ENCODE measurements at regions not wholly inside any gene's neighbourhood (a gene's known extent, or its start where the extent isn't known, plus 50 kb on each side); places are given as distances from the start of the nearest gene placed in this dataset.
"Not testable (repeated sequence)": the region's sequence is repeated elsewhere in the genome, so short reads cannot be mapped to it uniquely, and the experiment has no call there.

- not testable (repeated sequence) for DNase-seq (ENCODE audit: low spot score)
These were observed 75.1 kb upstream of the KIF2A start for GRCh38 chr5:62230876-62231388.

- DNase-seq (ENCODE audit: low spot score): no peak
These were observed 74.4 kb upstream of the KIF2A start for GRCh38 chr5:62231576-62231975.

DNA sequence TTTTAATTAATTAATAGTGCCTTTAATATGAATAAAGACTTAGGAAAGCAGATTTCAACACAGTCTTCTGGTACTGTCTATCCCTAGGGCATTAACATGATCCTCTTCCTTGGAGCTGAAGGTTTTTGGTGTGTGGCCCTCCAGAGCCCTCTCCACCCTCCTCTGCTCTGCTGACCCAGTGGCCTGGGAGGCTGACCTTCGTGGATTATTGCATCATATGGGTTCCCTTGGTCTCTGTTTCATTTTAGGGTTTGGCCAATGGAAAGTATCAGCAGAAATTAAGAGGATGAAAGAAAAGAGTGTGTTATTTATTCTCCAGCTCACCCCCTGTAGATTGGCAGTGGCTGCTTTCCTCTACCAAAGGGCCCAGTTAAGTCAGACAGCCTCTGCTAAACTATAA, 73.8 kb upstream of the KIF2A start:
- DNase-seq (ENCODE audit: low spot score): not testable (repeated sequence)

GRCh38 chr5:62233083-62234046, 72.6 kb upstream of the KIF2A start:
- not testable (repeated sequence) for DNase-seq (ENCODE audit: low spot score)

DNA sequence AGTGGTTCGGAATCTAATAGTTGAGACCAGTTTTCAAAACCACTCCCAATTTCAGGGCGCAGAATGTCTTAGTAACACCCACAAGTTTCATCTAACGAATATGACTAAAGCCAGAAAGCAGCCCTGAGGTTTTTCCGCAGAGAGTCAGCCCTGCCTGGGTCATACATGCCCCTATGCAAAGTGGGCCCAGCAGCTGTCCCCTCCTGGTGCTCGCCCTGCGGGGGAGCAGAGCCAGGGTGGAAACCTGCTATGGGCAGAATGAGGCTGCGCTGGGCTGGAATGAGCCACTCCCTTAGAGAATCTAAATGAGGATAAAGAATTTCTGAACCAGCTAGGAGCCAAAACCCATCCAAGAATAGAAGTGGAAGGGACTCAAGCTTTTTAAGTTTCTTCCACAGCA, 69.4 kb upstream of the KIF2A start:
- not testable (repeated sequence) for DNase-seq (ENCODE audit: low spot score)

DNA sequence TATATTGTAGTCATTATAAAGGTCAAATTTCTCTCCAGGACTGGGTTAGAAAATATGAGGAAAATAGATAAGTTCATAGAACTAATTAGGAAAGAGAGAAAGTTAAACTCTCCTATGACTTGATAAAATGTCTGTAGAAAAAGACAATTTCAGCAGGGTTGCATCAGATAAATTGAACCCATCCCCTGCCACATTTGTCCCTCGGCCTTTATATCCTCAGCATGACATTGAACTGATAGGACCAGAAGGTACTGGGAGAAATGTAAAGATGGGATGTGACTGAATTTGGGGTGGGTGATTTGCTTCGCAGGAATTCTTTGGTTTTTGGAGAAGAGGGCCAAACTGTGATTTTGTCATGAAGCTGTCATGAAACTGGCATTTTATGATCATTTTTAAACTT, 68.1 kb upstream of the KIF2A start:
- DNase-seq (ENCODE audit: low spot score): not testable (repeated sequence)

GRCh38 chr5:62238584-62238983, 67.4 kb upstream of the KIF2A start:
- DNase-seq (ENCODE audit: low spot score): not testable (repeated sequence)

- DNase-seq (ENCODE audit: low spot score): not testable (repeated sequence)
These were observed 65.5 kb upstream of the KIF2A start for GRCh38 chr5:62240494-62240893.

DNA sequence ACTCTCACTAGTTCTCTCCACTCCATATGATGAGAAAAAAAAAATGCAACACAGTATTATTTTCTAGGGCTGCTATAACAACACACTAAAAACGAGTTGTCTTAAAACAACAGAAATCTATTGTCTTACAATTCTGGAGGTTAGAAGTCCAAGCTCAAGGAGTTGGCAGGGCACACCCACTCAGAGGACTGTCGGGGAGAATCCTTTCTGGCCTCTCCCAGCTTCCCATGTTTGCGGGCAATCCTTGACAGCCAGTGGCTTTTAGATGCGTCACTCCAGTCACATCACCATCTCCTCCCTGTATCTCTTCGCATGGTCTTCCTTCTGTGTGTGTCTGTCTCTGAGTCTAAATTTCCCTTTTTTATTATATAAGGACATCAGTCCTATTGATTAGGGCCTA, 64.0 kb upstream of the KIF2A start:
- DNase-seq (ENCODE audit: low spot score): not testable (repeated sequence)

- DNase-seq (ENCODE audit: low spot score): not testable (repeated sequence)
These were observed 63.0 kb upstream of the KIF2A start for GRCh38 chr5:62243046-62243445.

GRCh38 chr5:62248192-62248591, 57.8 kb upstream of the KIF2A start:
- not testable (repeated sequence) for DNase-seq (ENCODE audit: low spot score)

DNA sequence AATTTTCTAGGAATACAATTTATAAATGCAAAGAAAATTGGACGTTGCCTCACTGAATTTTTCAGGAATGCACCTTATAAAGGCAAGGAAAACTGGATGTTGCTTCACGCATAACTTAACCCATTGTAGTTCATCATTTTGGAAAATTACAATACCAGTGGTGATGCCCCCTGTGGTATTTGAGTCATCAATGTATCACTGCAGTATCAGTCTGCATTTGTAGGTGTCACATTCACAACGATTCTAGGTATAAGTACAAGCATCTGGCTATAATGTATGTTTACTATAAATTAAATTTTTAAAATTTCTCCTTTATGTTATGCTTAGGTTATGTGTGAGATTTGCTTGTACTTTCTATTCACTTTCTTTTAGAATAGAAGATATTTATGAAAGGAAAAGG, 55.9 kb upstream of the KIF2A start:
- DNase-seq (ENCODE audit: low spot score): not testable (repeated sequence)

DNA sequence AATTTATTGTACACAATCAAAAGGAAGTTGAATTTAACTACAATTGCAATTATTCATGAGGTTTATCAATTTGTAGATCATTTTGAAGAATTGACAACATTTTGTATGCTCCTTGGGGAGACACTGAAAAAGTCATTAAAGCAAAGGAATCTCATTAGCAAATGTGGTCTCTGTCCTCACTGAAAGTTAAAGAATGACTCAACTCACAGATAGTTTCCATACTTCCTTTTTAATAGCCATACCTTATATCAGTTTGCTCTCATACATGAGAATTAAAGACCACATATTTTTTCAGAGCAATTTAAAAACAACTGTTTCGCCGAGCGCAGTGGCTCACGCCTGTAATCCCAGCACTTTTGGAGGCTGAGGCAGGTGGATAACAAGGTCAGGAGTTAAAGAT, 55.1 kb upstream of the KIF2A start:
- not testable (repeated sequence) for DNase-seq (ENCODE audit: low spot score)

- not testable (repeated sequence) for DNase-seq (ENCODE audit: low spot score)
These were observed 53.5 kb upstream of the KIF2A start for GRCh38 chr5:62252519-62252918.

DNA sequence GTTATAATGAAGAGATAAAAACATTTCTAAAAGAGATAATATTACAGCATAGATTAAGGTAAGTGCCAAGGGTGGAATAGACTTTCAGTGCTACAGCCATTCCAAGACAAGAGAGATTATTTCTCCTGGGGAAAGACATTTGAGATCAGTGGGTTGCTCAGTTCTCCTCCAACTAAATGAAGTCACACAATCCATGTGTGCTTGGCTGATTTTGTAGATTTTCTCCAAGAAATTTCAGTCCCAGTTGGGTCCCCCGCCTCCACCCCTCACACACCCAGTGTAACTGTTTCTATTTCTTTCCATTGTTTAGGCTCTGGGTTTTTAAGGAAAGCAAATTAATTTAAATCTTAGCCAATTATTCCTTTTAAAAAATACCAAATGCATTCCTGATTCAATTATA, 50.5 kb upstream of the KIF2A start:
- not testable (repeated sequence) for DNase-seq (ENCODE audit: low spot score)

DNA sequence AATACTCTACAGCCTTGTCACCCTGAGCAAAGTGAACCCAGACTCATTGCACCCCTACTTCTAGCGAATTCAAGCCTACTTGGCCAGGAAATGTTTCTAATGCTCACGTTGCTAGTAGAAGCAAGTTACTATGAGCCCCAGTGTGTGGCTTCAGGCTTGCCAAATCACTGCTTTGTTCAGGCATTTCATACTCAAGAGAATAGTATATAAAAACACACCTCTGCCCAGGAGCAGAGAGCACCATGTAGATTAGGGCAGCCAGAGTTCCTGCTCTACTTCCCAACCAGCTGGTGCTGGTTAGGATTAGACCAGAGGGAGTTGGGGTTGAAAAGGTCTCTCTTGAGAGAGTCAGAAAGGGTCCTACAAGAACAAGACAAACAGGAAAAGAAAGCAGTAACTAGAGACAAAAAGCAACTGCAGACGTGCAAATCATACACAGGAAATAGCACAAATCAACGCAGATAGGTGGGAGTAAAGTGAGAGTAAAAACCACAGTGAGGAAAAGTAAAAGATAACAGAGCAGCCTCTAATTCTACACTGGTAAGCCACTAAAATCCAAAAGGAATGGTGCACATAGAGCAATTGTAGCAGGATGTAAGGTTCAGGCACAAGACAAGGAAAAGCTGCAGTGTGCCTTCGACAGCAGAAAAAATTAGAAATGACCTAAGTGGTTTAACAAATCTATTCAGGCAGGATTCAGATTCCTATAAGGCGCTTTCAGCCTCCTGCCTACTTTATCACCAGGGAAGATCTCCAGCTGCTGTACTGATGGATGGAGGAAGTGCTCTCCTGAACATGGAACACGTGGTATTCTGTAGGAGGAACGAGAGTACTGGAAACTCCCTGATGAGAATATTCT, 49.6 kb upstream of the KIF2A start:
- DNase-seq (ENCODE audit: low spot score): no peak
